Hematopoietic multipotent progenitor cell treated with erythropoietin and hydrocortisone succinate and interleukin-3 and kit ligand, for 6 days (in vitro differentiated cells): ENCODE measurements at regions not wholly inside any gene's neighbourhood (a gene's known extent, or its start where the extent isn't known, plus 50 kb on each side); places are given as distances from the start of the nearest gene placed in this dataset.
"Not testable (repeated sequence)": the region's sequence is repeated elsewhere in the genome, so short reads cannot be mapped to it uniquely, and the experiment has no call there.

Experiments
- DNase-seq: peaks from one replicate; pipeline ENCODE4 v3.0.0-alpha.2; 2015

- no peak for DNase-seq
Measured at GRCh38 chr4:181004056-181004455, 1239.1 kb upstream of the TENM3 start.

- DNase-seq, result no peak
Measured at GRCh38 chr4:181006499-181007260, 1236.5 kb upstream of the TENM3 start.

DNA sequence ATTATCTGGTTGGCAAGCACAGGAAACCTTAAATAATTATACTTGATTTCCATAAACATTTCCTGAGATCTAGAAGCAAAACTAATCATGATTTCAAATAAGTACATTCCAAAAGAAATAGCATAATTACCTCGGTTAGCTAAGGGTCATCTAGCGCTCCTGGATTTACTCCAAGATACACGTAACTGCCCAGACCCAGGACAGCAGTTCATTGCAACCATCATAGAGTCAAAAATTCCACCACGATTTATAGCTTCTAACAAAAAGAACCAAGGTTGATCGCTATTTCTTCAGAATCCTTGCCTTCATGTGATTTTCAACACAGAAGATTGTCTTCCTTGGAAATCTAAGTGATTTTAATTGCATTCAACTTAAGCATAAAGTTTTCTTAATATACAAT lies 1235.5 kb upstream of the TENM3 start:
- no peak for DNase-seq

- no peak for DNase-seq
Measured at GRCh38 chr4:181008164-181008563, 1235.0 kb upstream of the TENM3 start.

- no peak for DNase-seq
Measured at GRCh38 chr4:181013162-181013561, 1230.0 kb upstream of the TENM3 start.

DNA sequence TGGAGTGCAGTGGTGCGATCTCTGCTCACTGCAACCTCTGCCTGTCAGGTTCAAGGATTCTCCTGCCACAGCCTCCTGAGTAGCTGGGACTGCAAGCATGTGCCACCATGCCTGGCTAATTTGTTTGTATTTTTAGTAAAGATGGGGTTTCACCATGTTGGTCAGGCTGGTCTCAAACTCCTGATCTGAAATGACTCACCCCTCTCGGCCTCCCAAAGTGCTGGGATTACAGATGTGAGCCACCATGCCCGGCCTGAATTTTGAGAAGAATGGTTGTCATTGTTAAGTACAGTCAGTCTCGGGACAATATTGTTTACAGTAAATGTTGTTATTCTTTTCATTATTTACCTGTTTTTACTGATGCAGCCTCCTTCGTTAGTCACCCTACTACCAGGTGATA lies 1226.2 kb upstream of the TENM3 start:
- DNase-seq, result no peak

DNA sequence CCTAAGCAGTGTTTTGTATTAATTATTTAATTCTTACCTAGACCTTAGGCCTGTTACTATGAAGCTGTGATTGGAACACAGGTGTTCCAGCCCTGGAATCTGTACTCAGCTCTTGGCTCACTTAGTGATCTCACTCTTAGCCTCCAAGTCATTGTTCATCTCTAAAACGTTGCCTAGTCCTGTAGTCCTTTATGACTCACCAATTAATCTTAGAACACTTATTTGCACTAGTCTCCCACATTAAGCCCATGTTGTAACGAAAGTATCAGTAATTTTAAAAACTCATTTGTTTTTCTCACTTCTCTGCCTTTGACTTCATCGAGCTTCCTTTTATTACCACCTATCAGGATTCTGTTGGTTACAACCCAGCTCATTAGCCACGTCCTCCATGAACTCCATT lies 1224.7 kb upstream of the TENM3 start:
- DNase-seq, result no peak

DNA sequence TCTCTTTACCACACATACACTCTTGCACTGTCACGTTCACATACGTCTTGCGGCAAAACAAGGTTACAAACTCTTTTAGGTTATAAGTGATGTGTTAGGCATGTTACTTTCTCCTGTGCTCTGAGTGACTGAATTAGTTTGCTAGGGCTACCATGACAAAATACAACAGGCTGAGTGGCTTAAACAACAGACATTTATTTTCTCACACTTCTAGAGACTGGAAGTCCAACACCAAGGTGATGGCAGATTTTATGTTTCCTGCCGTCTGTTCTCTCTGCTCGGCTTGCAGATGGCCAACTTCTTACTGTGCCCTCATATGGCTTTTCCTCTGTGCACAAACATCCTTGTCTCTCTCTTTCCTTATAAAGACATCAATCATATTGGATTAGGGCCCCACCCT lies 1224.3 kb upstream of the TENM3 start:
- DNase-seq, result no peak

DNA sequence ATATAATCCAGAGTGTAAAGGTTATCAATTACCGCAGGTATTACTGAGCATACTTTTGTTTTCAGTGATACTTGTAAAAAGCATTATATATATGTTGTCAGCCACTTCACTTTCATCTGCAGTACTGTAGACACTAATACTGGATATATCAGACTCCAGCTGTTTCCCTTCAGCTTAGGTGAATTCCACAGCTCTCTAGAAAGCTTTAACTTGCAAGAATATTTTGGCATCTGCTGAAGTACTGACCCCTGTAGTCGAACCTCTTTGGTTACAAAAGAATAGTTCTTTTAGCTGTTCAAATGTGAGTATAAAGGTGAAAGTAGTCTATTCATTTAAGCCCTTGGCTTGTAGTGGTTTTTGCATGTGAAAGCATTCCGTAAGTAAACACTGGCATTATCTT lies 1222.7 kb upstream of the TENM3 start:
- DNase-seq, result no peak

DNA sequence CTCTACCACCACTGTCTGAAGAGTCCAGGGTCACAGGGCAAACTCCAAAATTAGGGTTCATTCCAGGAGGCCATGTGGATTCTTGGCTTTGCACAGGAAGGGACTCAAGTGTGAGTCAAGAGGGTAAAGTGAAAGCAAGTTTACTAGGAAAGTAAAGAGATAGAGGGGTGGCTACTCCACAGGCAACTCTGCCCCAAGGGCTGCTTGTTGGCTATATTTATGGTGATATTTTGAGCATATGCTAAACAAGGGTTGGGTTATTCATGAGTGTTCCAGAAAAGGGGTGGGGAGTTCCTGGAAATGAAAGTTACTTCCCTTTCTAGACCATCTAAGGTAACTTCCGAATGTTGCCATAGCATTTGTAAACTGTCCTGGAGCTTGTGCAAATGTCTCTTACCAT lies 1222.0 kb upstream of the TENM3 start:
- DNase-seq, result no peak

DNA sequence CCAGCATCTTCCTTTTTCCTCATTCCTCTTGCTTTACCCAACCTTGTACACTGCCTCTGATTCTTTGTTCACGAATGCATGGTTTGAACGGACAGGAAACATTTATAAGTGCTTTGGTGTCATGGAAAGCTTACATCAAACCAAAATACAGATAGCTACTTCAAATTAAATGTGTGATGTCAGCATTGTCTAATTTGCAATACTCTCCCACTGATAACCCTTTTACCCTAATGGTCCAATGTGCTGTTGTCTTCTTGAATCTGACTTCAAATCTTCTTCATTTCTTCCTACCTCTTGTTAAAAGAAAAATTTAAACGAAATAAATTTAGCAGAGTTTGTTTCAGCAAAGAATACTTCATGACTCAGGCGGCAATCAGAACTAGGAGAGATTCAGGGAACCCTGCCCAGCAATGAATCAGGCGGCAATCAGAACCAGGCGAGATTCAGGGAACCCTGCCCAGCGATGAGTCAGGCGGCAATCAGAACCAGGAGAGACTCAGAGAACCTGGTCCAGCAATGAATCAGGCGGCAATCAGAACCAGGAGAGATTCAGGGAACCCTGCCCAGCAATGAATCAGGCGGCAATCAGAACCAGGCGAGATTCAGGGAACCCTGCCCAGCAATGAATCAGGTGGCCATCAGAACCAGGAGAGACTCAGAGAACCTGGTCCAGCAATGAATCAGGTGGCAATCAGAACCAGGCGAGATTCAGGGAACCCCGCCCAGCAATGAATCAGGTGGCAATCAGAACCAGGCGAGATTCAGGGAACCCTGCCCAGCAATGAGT lies 1212.9 kb upstream of the TENM3 start:
- not testable (repeated sequence) for DNase-seq

DNA sequence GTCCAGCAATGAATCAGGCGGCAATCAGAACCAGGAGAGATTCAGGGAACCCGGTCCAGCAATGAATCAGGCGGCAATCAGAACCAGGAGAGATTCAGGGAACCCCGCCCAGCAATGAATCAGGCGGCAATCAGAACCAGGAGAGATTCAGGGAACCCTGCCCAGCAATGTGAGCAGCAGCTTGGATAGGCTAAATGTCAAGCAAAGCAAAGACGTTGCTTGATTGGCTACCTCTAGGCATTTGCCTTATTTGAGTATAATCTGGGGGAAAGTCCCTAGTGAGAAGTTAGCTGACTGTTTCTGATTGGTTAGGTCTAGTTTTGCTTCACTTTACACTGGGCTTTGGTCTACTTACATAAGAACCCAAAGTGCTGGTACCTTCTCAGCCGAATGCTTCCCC lies 1212.2 kb upstream of the TENM3 start:
- no peak for DNase-seq

- no peak for DNase-seq
Measured at GRCh38 chr4:181043486-181043885, 1199.7 kb upstream of the TENM3 start.

GRCh38 chr4:181046809-181047208 lies 1196.4 kb upstream of the TENM3 start:
- no peak for DNase-seq

GRCh38 chr4:181051931-181052330 lies 1191.3 kb upstream of the TENM3 start:
- DNase-seq, result no peak

- no peak for DNase-seq
Measured at GRCh38 chr4:181061787-181062186, 1181.4 kb upstream of the TENM3 start.

DNA sequence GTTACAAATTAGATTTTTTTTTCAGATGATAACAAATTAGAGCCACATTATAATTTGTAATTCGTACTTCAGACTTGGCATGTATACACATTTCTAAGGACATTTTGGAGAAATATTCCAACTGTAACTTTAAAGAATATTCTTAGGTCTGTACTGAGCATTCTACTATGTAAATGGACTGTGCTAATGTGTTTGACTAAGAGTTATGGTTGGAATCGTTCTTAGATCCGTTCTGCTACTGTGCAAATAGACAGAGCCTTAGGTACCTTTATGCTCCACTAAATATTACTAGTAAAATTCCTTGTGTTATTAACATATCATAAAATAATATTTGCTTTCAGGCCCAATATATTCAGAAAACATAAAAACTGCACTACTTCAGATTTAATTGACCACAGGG lies 1180.0 kb upstream of the TENM3 start:
- DNase-seq, result no peak

GRCh38 chr4:181077341-181077740 lies 1165.9 kb upstream of the TENM3 start:
- DNase-seq, result no peak

DNA sequence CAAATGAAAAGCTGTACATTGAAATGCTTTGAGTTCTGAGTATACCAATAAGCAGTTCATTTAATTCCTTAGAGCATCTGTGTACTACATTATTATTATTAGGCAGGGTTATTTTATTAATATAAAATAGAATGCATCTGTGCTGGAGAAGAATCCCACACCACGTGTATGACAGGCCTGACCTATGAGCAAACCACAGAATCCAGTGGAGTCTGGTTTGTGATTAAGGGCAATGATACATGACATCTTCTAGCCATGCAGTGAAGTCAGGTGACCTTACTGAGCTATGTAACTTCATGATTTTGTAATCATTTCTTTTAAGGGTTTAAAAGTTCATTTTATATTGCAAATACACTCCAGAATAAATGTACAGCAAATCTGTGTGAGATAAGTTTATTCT lies 1165.0 kb upstream of the TENM3 start:
- DNase-seq, result no peak

GRCh38 chr4:181083757-181084361 lies 1159.3 kb upstream of the TENM3 start:
- DNase-seq, result no peak

DNA sequence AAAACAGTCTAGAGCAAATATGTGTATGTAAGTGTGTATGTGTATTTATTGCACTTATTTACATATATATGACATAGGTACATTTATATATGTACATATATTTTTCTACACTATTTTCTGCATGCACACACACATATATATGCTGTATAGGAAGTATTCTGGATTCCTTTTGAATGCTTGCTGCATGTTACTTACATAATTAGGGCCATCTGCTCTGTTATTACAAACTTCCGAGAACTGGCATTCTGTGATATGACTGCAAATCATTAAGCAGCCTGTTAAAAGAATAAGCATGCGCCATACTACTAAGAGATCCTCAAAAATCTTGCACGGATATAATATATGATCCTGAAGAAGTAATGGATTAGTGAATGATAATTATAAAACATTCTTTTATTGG lies 1157.6 kb upstream of the TENM3 start:
- DNase-seq, result no peak

DNA sequence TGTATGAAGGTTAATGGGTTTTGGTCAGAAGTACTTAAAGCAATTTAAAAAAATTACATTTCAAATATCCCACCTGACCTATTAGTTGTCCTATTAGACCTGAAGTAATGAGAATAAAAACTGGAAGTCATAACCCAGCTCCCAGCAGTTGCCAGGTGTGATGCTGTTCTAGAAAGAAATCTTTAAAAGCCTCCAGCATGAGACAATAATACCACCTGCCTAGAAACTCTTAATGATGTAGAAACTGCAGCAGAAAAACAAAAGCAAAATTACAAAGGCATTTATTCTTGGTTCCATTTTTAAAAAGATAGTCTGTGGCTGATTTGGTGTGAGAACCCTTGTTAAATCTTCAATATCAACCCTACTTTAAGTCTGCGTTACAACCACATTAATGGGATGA lies 1137.7 kb upstream of the TENM3 start:
- DNase-seq, result no peak

DNA sequence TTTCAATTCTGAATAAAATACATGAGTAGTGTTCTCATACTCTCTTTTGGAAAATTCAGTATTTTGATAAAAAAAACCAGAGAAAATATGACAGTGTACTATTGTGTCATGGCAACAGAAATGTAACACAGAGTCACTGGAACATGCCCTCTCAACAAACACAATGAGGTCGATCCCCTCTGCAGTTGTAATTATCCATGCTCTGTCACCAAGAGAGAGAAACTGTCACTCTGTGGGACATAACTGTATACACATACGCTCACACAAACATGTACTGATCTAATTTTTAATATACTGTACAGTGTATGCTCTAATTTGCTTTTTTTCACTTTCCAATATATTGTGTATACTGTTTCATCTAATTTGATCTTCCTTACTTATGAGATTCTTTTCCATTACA lies 1136.8 kb upstream of the TENM3 start:
- no peak for DNase-seq

DNA sequence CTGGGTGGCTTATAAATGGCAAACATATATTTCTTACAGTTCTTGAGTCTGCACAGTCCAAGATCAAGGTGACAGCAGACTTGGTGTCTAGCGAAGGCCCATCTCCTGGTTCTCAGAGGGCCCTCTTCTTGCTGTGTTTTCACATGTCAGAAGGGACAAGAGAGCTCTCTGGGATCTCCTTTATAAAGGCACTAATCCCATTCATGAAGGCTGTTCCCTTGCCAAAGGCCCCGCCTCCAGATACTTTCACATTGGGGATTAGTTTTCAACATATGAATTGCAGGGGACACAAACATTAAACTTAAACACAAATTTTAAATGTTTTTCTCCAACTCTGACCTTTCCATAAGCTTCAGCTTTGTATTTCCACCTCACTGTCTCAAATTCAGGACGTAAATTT lies 1135.0 kb upstream of the TENM3 start:
- DNase-seq, result no peak
